Lung (tissue), 11 donors: ENCODE measurements at regions not wholly inside any gene's neighbourhood (a gene's known extent, or its start where the extent isn't known, plus 50 kb on each side); places are given as distances from the start of the nearest gene placed in this dataset.

Source experiments
- ATAC-seq: fragments of 200-7000 bp; cut with Tn5 transposase; one replicate; pipeline ENCODE4 v1.9.1; 2020; ENCODE audit warnings: moderate number of reproducible peaks; ENCODE audit not compliant: insufficient read depth, low FRiP score
- DNase-seq, 3 donors: peaks; one replicate each; pipeline ENCODE4 v3.0.0-alpha.2; 2013 to 2017
- H3K27ac ChIP-seq, 2 donors: one replicate each; pipeline ENCODE4 v1.5.1; 2013; ENCODE audit warnings: mild to moderate bottlenecking in 2 of 2, moderate library complexity in 2 of 2, control low read depth in 1 of 2, inconsistent platforms in 1 of 2, low read depth in 1 of 2, low read length in 1 of 2
- H3K27me3 ChIP-seq, 3 donors: one replicate each; pipeline ENCODE4 v1.5.1; 2013; ENCODE audit warnings: low read length in 2 of 3; ENCODE audit not compliant: control insufficient read depth in 3 of 3, insufficient read depth in 3 of 3
- H3K36me3 ChIP-seq, 4 donors: one replicate each; pipeline ENCODE4 v1.5.1; 2013; ENCODE audit warnings: low read length in 4 of 4, mild to moderate bottlenecking in 1 of 4, moderate library complexity in 1 of 4; ENCODE audit not compliant: control insufficient read depth in 4 of 4, insufficient read depth in 4 of 4
- H3K4me1 ChIP-seq, 5 donors: one replicate each; pipeline ENCODE4 v1.5.1; 2013; ENCODE audit warnings: low read length in 5 of 5, mild to moderate bottlenecking in 2 of 5, moderate library complexity in 1 of 5; ENCODE audit not compliant: control insufficient read depth in 5 of 5, insufficient read depth in 5 of 5
- H3K4me3 ChIP-seq: one replicate; pipeline ENCODE4 v1.5.1; 2013; ENCODE audit warnings: mild to moderate bottlenecking, control low read depth, moderate library complexity
- H3K9ac ChIP-seq, 2 donors: one replicate each; pipeline ENCODE4 v1.5.1; 2013; ENCODE audit warnings: low read length in 2 of 2, control low read depth in 1 of 2; ENCODE audit not compliant: insufficient read depth in 1 of 2
- H3K9me3 ChIP-seq, 4 donors: one replicate each; pipeline ENCODE4 v1.5.1; 2013; ENCODE audit warnings: low read length in 3 of 4, mild to moderate bottlenecking in 1 of 4, moderate library complexity in 1 of 4; ENCODE audit not compliant: control insufficient read depth in 4 of 4, insufficient read depth in 3 of 4
- CTCF ChIP-seq: IDR thresholded peaks from 2 replicates; pipeline ENCODE4 v1.5.1; 2012; ENCODE audit warnings: mild to moderate bottlenecking; ENCODE audit errors: control extremely low read depth, extremely low read depth
- WGBS, 2 donors: extraction: QIAGEN DNeasy Blood & Tissue Kit; methylation state at CpG; one replicate each; pipeline ENCODE4 v1.1.7; 2013; 5-methylcytosine and 5-hydroxymethylcytosine counted together
- donor health status: control.
- donor health status: control.
- donor health status: Bipolar disorder and iron deficiency.
- donor health status: healthy.
- donor health status: DM: yes; HTN: yes; CAD: no.

DNA sequence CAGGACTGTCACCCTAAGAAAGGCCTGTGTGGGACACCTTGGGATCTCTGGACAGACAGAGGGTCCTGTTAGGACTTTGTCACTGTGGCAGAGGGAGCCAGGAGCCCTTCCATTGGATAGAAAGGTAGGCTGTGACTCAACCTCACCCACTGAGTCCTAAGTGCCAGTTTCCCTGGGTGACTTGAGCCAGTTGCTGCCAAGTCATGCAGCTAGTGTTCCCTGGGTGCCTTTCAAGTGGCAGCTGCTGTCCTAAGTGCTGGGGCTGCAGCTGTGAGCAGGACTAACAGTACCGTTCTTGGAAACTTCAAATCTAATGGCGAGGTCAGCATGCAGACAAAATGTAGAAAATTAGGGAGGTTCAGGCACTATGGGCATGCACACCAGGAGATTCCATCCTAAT, 393.7 kb downstream of the TMEM135 start:
- DNase-seq (no peak), ATAC-seq (no peak)
- Histone ChIP-seq H3K27ac (no peak overlapping the region), H3K9ac (no peak overlapping the region), H3K4me1 (peaks cover 0 to 6% (median 0%) of the 10 kb centered on the region in 5 donors), H3K36me3 (no peaks in the 10 kb centered on the region), H3K4me3 (no peak overlapping the region), H3K9me3 (no peaks in the 10 kb centered on the region), H3K27me3 (no peaks in the 10 kb centered on the region)
- WGBS, 2 donors = 88 to 96% methylated on average over 2 of the region's 2 CpGs
- no peak for TF ChIP-seq CTCF

- Histone ChIP-seq H3K36me3 (no peaks in the 10 kb centered on the region), H3K9ac (no peak overlapping the region), H3K9me3 (no peaks in the 10 kb centered on the region), H3K27me3 (no peaks in the 10 kb centered on the region), H3K4me3 (no peak overlapping the region), H3K4me1 (peaks cover 0 to 6% (median 0%) of the 10 kb centered on the region in 5 donors), H3K27ac (no peak overlapping the region)
- WGBS, 2 donors = 53 to 76% methylated on average over 3 of the region's 3 CpGs
- ATAC-seq = no peak
- no peak for TF ChIP-seq CTCF
- no peak for DNase-seq
These were observed 393.1 kb downstream of the TMEM135 start for GRCh38 chr11:87430821-87431220.

GRCh38 chr11:87429996-87430395, 392.3 kb downstream of the TMEM135 start:
- 91% methylated on average over 3 of the region's 3 CpGs for WGBS, 2 donors
- DNase-seq = no peak
- no peak for ATAC-seq
- Histone ChIP-seq H3K9ac (no peak overlapping the region), H3K27ac (no peak overlapping the region), H3K27me3 (no peaks in the 10 kb centered on the region), H3K9me3 (no peaks in the 10 kb centered on the region), H3K4me3 (no peak overlapping the region), H3K36me3 (no peaks in the 10 kb centered on the region), H3K4me1 (peaks cover 0 to 6% (median 0%) of the 10 kb centered on the region in 5 donors)
- TF ChIP-seq CTCF = no peak

DNA sequence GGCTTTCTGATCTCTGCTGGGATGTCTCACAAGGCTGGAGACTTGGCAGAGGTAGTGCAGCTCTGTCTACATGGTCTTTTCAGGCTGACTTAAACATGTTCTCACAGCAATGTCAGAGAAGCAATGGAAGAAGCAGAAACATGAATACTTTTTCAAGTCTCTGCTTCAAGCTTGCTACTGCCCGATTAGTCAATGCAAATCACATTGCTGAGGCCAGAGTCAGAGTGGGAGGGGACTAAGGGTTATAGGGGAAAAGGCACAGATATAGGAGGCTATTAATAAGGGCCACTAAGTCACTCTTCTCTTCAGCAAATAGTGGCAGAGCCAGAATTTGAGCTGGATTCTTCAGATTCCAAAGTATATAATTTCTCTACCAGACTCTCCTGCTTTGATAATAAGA, 390.5 kb downstream of the TMEM135 start:
- no peak for TF ChIP-seq CTCF

More for the DNA sequence above, 390.5 kb downstream of the TMEM135 start:
- WGBS, 2 donors = 85 to 91% methylated on average over 1 of the region's 1 CpG
- no peaks in the 10 kb centered on the region for H3K36me3 ChIP-seq
- no peak overlapping the region for H3K9ac ChIP-seq
- H3K4me1 ChIP-seq = peaks cover 0 to 6% (median 0%) of the 10 kb centered on the region in 5 donors
- ATAC-seq (no peak), DNase-seq (no peak)
- H3K27me3 ChIP-seq = no peaks in the 10 kb centered on the region
- H3K27ac ChIP-seq = no peak overlapping the region
- no peaks in the 10 kb centered on the region for H3K9me3 ChIP-seq
- H3K4me3 ChIP-seq = no peak overlapping the region
